Upper lobe of left lung (tissue), 6 donors: ENCODE measurements at regions not wholly inside any gene's neighbourhood (a gene's known extent, or its start where the extent isn't known, plus 50 kb on each side); places are given as distances from the start of the nearest gene placed in this dataset.

Experiments used
- ATAC-seq, 2 donors: fragments of 200-7000 bp; cut with Tn5 transposase; one replicate each; pipeline ENCODE4 v1.9.1; 2022; ENCODE audit warnings: mild to moderate bottlenecking in 2 of 2, moderate library complexity in 2 of 2; ENCODE audit not compliant: low FRiP score in 2 of 2
- DNase-seq, 2 donors: peaks; one replicate each; pipeline ENCODE4 v3.0.0-alpha.2; 2019 to 2020
- H3K27ac ChIP-seq, 4 donors: fragments of 200-600 bp; sonication (generic); one replicate each; pipeline ENCODE4 v1.5.1; 2016 to 2019
- H3K27me3 ChIP-seq, 4 donors: fragments of 200-600 bp; sonication (generic); one replicate each; pipeline ENCODE4 v1.5.1; 2017 to 2019
- H3K36me3 ChIP-seq, 4 donors: fragments of 200-600 bp; sonication (generic); one replicate each; pipeline ENCODE4 v1.5.1; 2016 to 2019
- H3K4me1 ChIP-seq, 4 donors: fragments of 200-600 bp; sonication (generic); one replicate each; pipeline ENCODE4 v1.5.1; 2018 to 2019
- H3K4me3 ChIP-seq, 4 donors: fragments of 200-600 bp; sonication (generic); one replicate each; pipeline ENCODE4 v1.5.1; 2017 to 2019; ENCODE audit warnings: mild to moderate bottlenecking in 2 of 4, moderate library complexity in 1 of 4
- H3K9me3 ChIP-seq, 4 donors: fragments of 200-600 bp; sonication (generic); one replicate each; pipeline ENCODE4 v1.5.1; 2018 to 2019
- CTCF ChIP-seq, 6 experiments: fragments of 450-650 bp in 4 of 6; fragments of 200-600 bp in 2 of 6; sonication (generic) in 2 of 6; IDR thresholded peaks; one replicate each; pipeline ENCODE4 v1.5.1; 2016 to 2019; ENCODE audit warnings: antibody characterized with exemption in 6 of 6
- EP300 ChIP-seq, 4 donors: sonication (generic); formaldehyde crosslinking; IDR thresholded peaks; one replicate each; pipeline ENCODE4 v1.5.1; 2017; ENCODE audit warnings: antibody characterized with exemption in 4 of 4, control low read depth in 2 of 4
- POLR2A ChIP-seq, 4 donors: fragments of 450-650 bp; IDR thresholded peaks; one replicate each; pipeline ENCODE4 v1.5.1; 2016 to 2017; ENCODE audit warnings: antibody characterized with exemption in 4 of 4, mild to moderate bottlenecking in 2 of 4
- POLR2AphosphoS5 ChIP-seq, 2 donors: sonication (generic); formaldehyde crosslinking; IDR thresholded peaks; one replicate each; pipeline ENCODE4 v1.5.1; 2017; ENCODE audit warnings: antibody characterized with exemption in 2 of 2
- WGBS, 2 donors: methylation state at CpG; one replicate each; pipeline ENCODE4 v1.1.5; 2017 to 2018; 5-methylcytosine and 5-hydroxymethylcytosine counted together
- donor health status: DM: no; HTN: no; CAD: no; lungs with moderate emphysema.
- donor health status: DM: no; HTN: yes; CAD: no; lungs with severe emphysema.

GRCh38 chr2:195480121-195480520, 176.9 kb upstream of the SLC39A10 start:
- Histone ChIP-seq H3K27me3 (no peaks in the 10 kb centered on the region), H3K36me3 (no peaks in the 10 kb centered on the region), H3K9me3 (no peaks in the 10 kb centered on the region), H3K4me1 (no peaks in the 10 kb centered on the region), H3K4me3 (no peak overlapping the region), H3K27ac (no peak overlapping the region)
- TF ChIP-seq CTCF (IDR thresholded peaks at IDR 0.05) (no peak), POLR2AphosphoS5 (IDR thresholded peaks at IDR 0.05) (no peak), EP300 (IDR thresholded peaks at IDR 0.05) (no peak), POLR2A (IDR thresholded peaks at IDR 0.05) (no peak)
- no peak for DNase-seq
- ATAC-seq = no peak

GRCh38 chr2:195479407-195479806, 177.6 kb upstream of the SLC39A10 start:
- H3K27ac ChIP-seq = no peak overlapping the region
- DNase-seq = no peak
- H3K36me3 ChIP-seq = no peaks in the 10 kb centered on the region
- TF ChIP-seq POLR2A (IDR thresholded peaks at IDR 0.05) (no peak), EP300 (IDR thresholded peaks at IDR 0.05) (no peak), CTCF (IDR thresholded peaks at IDR 0.05) (no peak), POLR2AphosphoS5 (IDR thresholded peaks at IDR 0.05) (no peak)
- no peaks in the 10 kb centered on the region for H3K4me1 ChIP-seq
- WGBS, 2 donors = 87 to 91% methylated on average over 3 of the region's 3 CpGs
- no peaks in the 10 kb centered on the region for H3K9me3 ChIP-seq
- no peak overlapping the region for H3K4me3 ChIP-seq
- no peaks in the 10 kb centered on the region for H3K27me3 ChIP-seq
- no peak for ATAC-seq

- no peaks in the 10 kb centered on the region for H3K36me3 ChIP-seq
- H3K4me1 ChIP-seq = no peaks in the 10 kb centered on the region
- no peaks in the 10 kb centered on the region for H3K9me3 ChIP-seq
- DNase-seq (no peak), ATAC-seq (no peak)
- no peaks in the 10 kb centered on the region for H3K27me3 ChIP-seq
- TF ChIP-seq EP300 (IDR thresholded peaks at IDR 0.05) = no peak
- no peak overlapping the region for H3K4me3 ChIP-seq
- H3K27ac ChIP-seq = no peak overlapping the region
Measured at GRCh38 chr2:195477996-195478382, 179.0 kb upstream of the SLC39A10 start.

- DNase-seq = no peak
- Histone ChIP-seq H3K36me3 (no peaks in the 10 kb centered on the region), H3K4me3 (no peak overlapping the region), H3K27me3 (no peaks in the 10 kb centered on the region), H3K27ac (no peak overlapping the region), H3K9me3 (no peaks in the 10 kb centered on the region), H3K4me1 (no peaks in the 10 kb centered on the region)
- ATAC-seq = no peak
- TF ChIP-seq POLR2A (IDR thresholded peaks at IDR 0.05) (no peak), CTCF (IDR thresholded peaks at IDR 0.05) (no peak), EP300 (IDR thresholded peaks at IDR 0.05) (no peak), POLR2AphosphoS5 (IDR thresholded peaks at IDR 0.05) (no peak)
- 73 to 78% methylated on average over 2 of the region's 2 CpGs for WGBS, 2 donors
Measured at GRCh38 chr2:195477248-195477995, 179.6 kb upstream of the SLC39A10 start.

GRCh38 chr2:195475336-195475735, 181.7 kb upstream of the SLC39A10 start:
- Histone ChIP-seq H3K4me1 (no peaks in the 10 kb centered on the region), H3K36me3 (no peaks in the 10 kb centered on the region), H3K27me3 (no peaks in the 10 kb centered on the region), H3K27ac (no peak overlapping the region), H3K9me3 (no peaks in the 10 kb centered on the region), H3K4me3 (no peak overlapping the region)
- DNase-seq (no peak), ATAC-seq (no peak)
- TF ChIP-seq CTCF (IDR thresholded peaks at IDR 0.05) (no peak), POLR2AphosphoS5 (IDR thresholded peaks at IDR 0.05) (no peak), POLR2A (IDR thresholded peaks at IDR 0.05) (no peak), EP300 (IDR thresholded peaks at IDR 0.05) (no peak)
- WGBS, 2 donors = 68 to 79% methylated on average over 5 of the region's 5 CpGs
